ENCODE measurements at regions not wholly inside any gene's neighbourhood (a gene's known extent, or its start where the extent isn't known, plus 50 kb on each side); places are given as distances from the start of the nearest gene placed in this dataset.

DNA sequence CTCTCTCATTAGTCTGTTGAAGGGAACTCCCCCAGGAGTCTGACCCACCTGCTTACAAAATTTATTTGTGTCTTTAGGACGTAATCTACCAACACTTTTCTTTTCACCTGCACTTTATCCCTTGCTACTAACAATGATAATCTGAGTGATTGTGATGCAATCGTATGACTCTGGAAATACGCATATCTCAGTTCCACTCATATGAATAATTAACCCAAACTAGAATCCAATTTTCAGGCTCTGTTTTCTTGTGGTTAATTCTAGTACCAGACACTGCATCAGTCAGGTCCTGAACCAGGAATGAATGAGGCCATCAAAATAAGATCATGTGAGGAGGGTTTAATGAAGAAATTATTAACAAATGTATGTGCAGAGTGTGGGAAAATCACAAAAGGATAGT lies 158.4 kb upstream of the SRD5A2 start:
- TF ChIP-seq, protein P1, sequence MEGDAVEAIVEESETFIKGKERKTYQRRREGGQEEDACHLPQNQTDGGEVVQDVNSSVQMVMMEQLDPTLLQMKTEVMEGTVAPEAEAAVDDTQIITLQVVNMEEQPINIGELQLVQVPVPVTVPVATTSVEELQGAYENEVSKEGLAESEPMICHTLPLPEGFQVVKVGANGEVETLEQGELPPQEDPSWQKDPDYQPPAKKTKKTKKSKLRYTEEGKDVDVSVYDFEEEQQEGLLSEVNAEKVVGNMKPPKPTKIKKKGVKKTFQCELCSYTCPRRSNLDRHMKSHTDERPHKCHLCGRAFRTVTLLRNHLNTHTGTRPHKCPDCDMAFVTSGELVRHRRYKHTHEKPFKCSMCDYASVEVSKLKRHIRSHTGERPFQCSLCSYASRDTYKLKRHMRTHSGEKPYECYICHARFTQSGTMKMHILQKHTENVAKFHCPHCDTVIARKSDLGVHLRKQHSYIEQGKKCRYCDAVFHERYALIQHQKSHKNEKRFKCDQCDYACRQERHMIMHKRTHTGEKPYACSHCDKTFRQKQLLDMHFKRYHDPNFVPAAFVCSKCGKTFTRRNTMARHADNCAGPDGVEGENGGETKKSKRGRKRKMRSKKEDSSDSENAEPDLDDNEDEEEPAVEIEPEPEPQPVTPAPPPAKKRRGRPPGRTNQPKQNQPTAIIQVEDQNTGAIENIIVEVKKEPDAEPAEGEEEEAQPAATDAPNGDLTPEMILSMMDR (IDR thresholded peaks at IDR 0.05; ENCODE audit: low read depth, low read length, missing control alignments): no peak
- Histone ChIP-seq H3K4me3 (ENCODE audit: low read depth, low read length) (no peak overlapping the region), H3K27ac (no peak overlapping the region), H3K36me3 (replicated peaks) (no peaks in the 10 kb centered on the region), H3K27me3 (replicated peaks) (no peaks in the 10 kb centered on the region)
- DNase-seq: no peak
- in situ Hi-C loops (cut with HindIII; ENCODE audit: low pct_ligation_motif_present, low sequenced_read_pairs): no loop called here

DNA sequence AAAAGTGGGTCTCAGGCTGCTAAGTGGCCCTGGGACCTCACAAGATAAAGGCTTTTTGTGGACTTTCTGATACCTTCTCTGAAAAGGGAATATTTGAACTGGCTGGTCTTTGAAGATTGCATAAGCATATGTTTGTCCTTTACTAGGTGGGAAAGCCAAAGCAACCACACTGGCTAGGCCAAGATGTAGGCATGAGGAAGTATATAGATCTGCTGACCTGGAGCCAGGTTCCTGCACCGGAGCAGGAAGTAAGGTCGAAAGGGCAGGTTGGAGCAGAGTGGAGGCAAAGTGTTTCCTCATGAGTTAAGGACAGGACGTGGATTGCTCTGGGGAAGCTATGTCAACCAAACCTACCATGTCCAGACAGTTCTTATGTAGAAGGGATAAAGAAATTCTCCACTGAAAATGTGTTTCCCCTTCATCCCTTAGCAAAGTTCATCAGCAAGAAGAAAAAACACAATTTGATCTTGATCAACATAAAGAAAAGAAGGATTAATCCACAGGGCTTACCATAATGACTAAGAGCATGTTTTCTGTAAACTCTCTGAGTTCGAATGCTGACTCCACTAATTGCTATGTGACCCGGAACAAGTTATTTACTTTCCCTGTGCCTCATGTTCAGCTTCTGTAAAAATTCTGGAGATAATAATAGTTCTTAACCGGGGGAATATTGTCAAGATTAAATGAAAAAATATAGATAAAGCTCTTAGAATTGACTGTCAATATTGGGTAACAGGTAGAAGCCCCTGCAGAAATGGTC lies 156.1 kb upstream of the SRD5A2 start:
- TF ChIP-seq, protein P1 (IDR thresholded peaks at IDR 0.05; ENCODE audit: low read depth, low read length, missing control alignments): no peak
- H3K4me3 ChIP-seq (ENCODE audit: low read depth, low read length): no peak overlapping the region
- in situ Hi-C loops (cut with HindIII; ENCODE audit: low pct_ligation_motif_present, low sequenced_read_pairs): no loop called here
- no peak for DNase-seq
- no peaks in the 10 kb centered on the region for H3K27me3 ChIP-seq (replicated peaks)
- no peaks in the 10 kb centered on the region for H3K36me3 ChIP-seq (replicated peaks)
- no peak overlapping the region for H3K27ac ChIP-seq

DNA sequence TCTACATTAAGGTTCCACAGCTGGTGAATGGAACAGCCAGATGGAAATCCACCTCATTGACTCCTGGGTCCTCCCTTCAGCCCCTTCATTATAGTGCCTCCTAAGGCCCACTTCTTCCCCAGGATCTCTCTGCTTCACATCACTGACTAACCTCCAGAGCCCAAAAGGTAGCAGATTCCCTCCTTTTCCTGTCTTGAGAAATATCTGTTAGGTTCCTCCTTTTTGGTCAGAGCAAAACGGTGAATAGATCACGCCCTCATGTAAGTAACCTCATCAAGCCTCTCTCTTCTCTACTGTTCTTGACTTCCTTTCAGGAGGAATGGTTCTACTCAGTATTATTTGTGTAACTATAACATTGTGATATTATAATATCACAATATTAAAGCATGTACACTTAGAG lies 155.0 kb upstream of the SRD5A2 start:
- H3K27ac ChIP-seq: no peak overlapping the region
- no peak overlapping the region for H3K4me3 ChIP-seq (ENCODE audit: low read depth, low read length)
- H3K36me3 ChIP-seq (replicated peaks): no peaks in the 10 kb centered on the region
- no peaks in the 10 kb centered on the region for H3K27me3 ChIP-seq (replicated peaks)
- in situ Hi-C loops (cut with HindIII; ENCODE audit: low pct_ligation_motif_present, low sequenced_read_pairs): no loop called here
- TF ChIP-seq, protein P1 (IDR thresholded peaks at IDR 0.05; ENCODE audit: low read depth, low read length, missing control alignments): no peak
- DNase-seq: no peak

DNA sequence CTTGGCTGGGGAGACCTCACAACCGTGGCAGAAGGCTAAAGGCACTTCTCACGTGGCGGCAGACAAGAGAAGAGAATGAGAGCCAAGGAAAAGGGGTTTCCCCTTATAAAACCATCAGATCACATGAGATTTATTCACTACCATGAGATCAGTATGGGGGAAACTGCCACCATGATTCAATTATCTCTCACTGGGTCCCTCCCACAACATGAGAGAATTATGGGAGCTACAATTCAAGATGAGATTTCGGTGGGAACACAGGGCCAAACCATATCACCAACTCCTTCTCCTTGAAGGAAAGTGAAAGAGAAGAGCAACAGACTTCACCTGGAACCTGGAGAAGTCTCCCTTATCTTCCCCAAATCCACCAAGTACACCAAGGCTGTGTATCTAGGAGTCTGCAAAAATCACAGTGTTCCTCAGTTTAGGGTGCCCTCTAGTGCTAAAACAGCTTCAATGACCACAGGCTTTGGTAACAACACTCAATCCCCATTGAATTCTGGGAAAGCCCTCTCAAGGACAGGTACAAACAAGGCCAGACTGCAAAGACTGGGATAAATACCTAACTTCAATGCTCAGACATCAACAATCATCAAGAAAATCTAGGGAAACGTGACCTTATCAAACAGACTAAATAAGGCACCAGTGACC lies 148.8 kb upstream of the SRD5A2 start:
- DNase-seq: peak; percentile 33
- Histone ChIP-seq H3K36me3 (replicated peaks) (no peaks in the 10 kb centered on the region), H3K27ac (no peak overlapping the region), H3K27me3 (replicated peaks) (no peaks in the 10 kb centered on the region), H3K4me3 (ENCODE audit: low read depth, low read length) (no peak overlapping the region)
- TF ChIP-seq, protein P1 (IDR thresholded peaks at IDR 0.05; ENCODE audit: low read depth, low read length, missing control alignments): peak; percentile 58
- in situ Hi-C loops (cut with HindIII; ENCODE audit: low pct_ligation_motif_present, low sequenced_read_pairs): no loop called here

DNA sequence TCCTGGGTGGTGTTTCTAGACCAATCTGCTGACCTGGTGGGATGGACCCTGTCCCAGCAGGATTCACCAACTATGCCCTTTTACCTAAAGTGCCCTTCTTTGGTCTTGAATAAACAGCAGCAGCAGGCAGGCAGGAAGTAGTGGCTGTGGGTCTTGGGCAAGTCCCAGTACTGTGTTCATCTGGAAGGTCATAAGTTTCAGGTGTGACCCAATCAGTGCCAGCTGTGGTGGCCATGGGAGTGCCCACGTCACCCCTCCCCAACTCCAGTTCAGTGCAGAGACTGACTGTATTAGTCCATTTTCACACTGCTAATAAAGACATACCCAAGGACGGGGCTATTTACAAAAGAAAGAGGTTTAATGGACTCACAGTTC lies 148.3 kb upstream of the SRD5A2 start:
- Histone ChIP-seq H3K36me3 (replicated peaks) (no peaks in the 10 kb centered on the region), H3K27ac (no peak overlapping the region), H3K4me3 (ENCODE audit: low read depth, low read length) (no peak overlapping the region), H3K27me3 (replicated peaks) (no peaks in the 10 kb centered on the region)
- no peak for DNase-seq
- in situ Hi-C loops (cut with HindIII; ENCODE audit: low pct_ligation_motif_present, low sequenced_read_pairs): no loop called here
- TF ChIP-seq, protein P1 (IDR thresholded peaks at IDR 0.05; ENCODE audit: low read depth, low read length, missing control alignments): no peak

Measured in brain microvascular endothelial cell (primary cell).